ENCODE measurements at regions not wholly inside any gene's neighbourhood (a gene's known extent, or its start where the extent isn't known, plus 50 kb on each side); places are given as distances from the start of the nearest gene placed in this dataset. TPM values are rescaled to one million over a fixed set of nuclear protein-coding genes. Genes with fewer than 3 reads are reported as not detected.

DNA sequence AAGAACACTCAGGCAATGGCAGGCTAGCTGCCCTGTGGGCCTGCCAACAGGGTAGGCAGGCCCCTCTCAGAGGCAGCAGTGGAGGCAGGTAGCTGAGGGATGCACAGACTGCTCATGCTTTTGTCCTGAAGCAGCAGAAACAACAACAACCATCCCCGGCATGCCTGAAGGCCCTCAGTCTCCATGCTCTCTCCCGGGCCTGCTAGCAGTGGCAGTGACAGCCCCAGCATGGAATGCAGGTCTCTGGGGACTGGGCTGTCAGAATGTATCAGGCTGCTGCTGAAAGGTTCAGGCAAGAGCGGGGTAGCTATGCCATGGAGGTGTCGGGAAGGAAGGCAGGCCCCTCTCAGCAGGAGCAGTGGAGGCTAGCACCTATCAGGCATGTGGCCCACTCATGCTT is 209.8 kb downstream of the KCNJ3 start:
- intact Hi-C loops (cut with micrococcal nuclease) = no loop called here
- ChIA-PET POLR2A (ENCODE audit: unreplicated experiment) (no interaction called here), CTCF (no interaction called here)
- Histone ChIP-seq H3K23ac (ENCODE audit: low read depth, low read length) (no peak overlapping the region), H2AFZ (replicated peaks; ENCODE audit: low read length, poor library complexity) (no peak overlapping the region), H2BK120ac (ENCODE audit: low read depth, low read length) (no peak overlapping the region), H3K9me3 (ENCODE audit: control insufficient read depth, insufficient read depth, low read length) (peaks cover 22% of the 10 kb centered on the region), H3K4ac (ENCODE audit: low read depth, low read length) (no peak overlapping the region), H2BK20ac (ENCODE audit: low read depth, low read length) (no peak overlapping the region), H3K27ac (ENCODE audit: insufficient read depth, low read length) (no peak overlapping the region), H3K14ac (replicated peaks; ENCODE audit: low read depth, low read length) (no peak overlapping the region), H3K27me3 (ENCODE audit: control insufficient read depth, insufficient read depth, low read length) (no peaks in the 10 kb centered on the region), H3K4me3 (ENCODE audit: insufficient read depth, low read depth, low read length) (no peak overlapping the region), H2BK5ac (ENCODE audit: low read depth, low read length, poor library complexity, severe bottlenecking) (no peak overlapping the region), H3K56ac (ENCODE audit: extremely low read depth, insufficient read depth, low read length) (no peak overlapping the region), H3K79me1 (ENCODE audit: low read depth in 1 of 2, low read length in 2 of 2) (no peaks in the 10 kb centered on the region), H3K4me2 (ENCODE audit: low read depth, low read length) (no peak overlapping the region), H2BK15ac (ENCODE audit: low read depth, low read length) (no peak overlapping the region), H3K36me3 (ENCODE audit: control insufficient read depth, insufficient read depth, low read length) (no peaks in the 10 kb centered on the region), H3K18ac (ENCODE audit: low read depth, low read length) (no peak overlapping the region), H4K20me1 (ENCODE audit: insufficient read depth, low read length) (no peaks in the 10 kb centered on the region), H3K9me1 (ENCODE audit: insufficient read depth, low read length) (no peaks in the 10 kb centered on the region), H4K91ac (ENCODE audit: insufficient read depth, low read depth, low read length) (no peak overlapping the region), H4K5ac (ENCODE audit: low read depth, low read length) (no peak overlapping the region), H3K4me1 (ENCODE audit: control insufficient read depth, insufficient read depth, low read length) (no peaks in the 10 kb centered on the region), H2AK9ac (replicated peaks; ENCODE audit: low read depth, low read length, poor library complexity) (no peak overlapping the region), H2AK5ac (ENCODE audit: low read depth, low read length) (no peak overlapping the region), H4K8ac (ENCODE audit: low read depth in 2 of 2, low read length in 2 of 2) (no peak overlapping the region), H3K9ac (ENCODE audit: low read depth, low read length) (no peak overlapping the region)
- in situ Hi-C loops (cut with MboI; ENCODE audit: low sequenced_read_pairs) = no loop called here
- no TSS peak for BruUV-seq (replicated peaks)
- dilution Hi-C loops (cut with HindIII; ENCODE audit: low sequenced_read_pairs, unreplicated experiment) = no loop called here
- DNase-seq (no peak), ATAC-seq (ENCODE audit: low read depth) (no peak)
- TF ChIP-seq POLR2A (IDR thresholded peaks at IDR 0.05; ENCODE audit: low read depth, low read length) = no peak
- TF ChIP-seq, protein P1, sequence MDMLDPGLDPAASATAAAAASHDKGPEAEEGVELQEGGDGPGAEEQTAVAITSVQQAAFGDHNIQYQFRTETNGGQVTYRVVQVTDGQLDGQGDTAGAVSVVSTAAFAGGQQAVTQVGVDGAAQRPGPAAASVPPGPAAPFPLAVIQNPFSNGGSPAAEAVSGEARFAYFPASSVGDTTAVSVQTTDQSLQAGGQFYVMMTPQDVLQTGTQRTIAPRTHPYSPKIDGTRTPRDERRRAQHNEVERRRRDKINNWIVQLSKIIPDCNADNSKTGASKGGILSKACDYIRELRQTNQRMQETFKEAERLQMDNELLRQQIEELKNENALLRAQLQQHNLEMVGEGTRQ (IDR thresholded peaks at IDR 0.05; ENCODE audit: low read depth, low read length) = no peak
- TF ChIP-seq MXI1 (IDR thresholded peaks at IDR 0.05; ENCODE audit: borderline replicate concordance, low read depth, low read length) = no peak
- TF ChIP-seq RCOR1 (IDR thresholded peaks at IDR 0.05; ENCODE audit: insufficient replicate concordance, low read length) = no peak
- no peak for TF ChIP-seq FOS (IDR thresholded peaks at IDR 0.05; ENCODE audit: low read depth, low read length)
- WGBS, 2 experiments (ENCODE audit: extremely low coverage in 2 of 2, insufficient read length in 1 of 2) = 69% methylated on average over 2 of the region's 4 CpGs; no CpG with 5 or more reads in 1 of the 2 experiments

Small RNA genes in the stretch of these regions (microRNA-seq; reads per million reads assigned to microRNA genes)
- gene MTCO1P45 (ENCODE audit: insufficient read depth, insufficient read length) (not detected), gene RNU6-1001P (ENCODE audit: insufficient read depth, insufficient read length) (not detected), gene RNU6-546P (ENCODE audit: insufficient read depth, insufficient read length) (not detected)

Small RNA genes in the stretch of these regions (small RNA-seq; reads per million reads assigned to genes)
- gene MTCO1P45 (0 reads per million in 5 experiments), gene RNU6-1001P (0 reads per million in 5 experiments), gene RNU6-546P (0 to 5.4 (median 0.08) reads per million in 5 experiments)

All from IMR-90 (cell line).